HG03095 (cell line): ENCODE measurements at regions not wholly inside any gene's neighbourhood (a gene's known extent, or its start where the extent isn't known, plus 50 kb on each side); places are given as distances from the start of the nearest gene placed in this dataset.

Experiments used
- ATAC-seq: cut with Tn5 transposase; IDR thresholded peaks from one replicate; pipeline ENCODE4 v1.9.1; 2021; ENCODE audit warnings: moderate library complexity; ENCODE audit not compliant: unreplicated experiment

GRCh38 chr4:24666316-24666715 lies 82.0 kb upstream of the DHX15 start:
- ATAC-seq = no peak

- no peak for ATAC-seq
Observed at GRCh38 chr4:24666816-24667477, 82.6 kb upstream of the DHX15 start.

DNA sequence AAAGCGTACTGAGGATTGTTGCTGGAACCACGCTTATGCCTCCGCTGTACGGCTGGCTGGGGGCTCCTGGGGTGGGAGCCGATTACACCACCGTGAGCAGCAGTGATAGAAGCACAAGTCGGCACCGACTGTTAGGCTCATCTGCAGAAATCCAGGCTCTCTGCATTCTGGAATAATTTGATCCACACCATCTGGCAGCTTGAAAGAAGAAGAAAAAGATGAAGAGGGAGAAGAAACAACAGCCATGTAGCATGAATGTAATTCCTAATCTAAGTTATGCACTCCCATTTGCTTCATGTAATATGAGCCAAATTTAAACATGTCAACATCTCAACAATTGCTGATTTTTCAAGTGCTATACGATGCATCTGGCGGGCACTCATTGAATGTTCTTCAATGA lies 84.6 kb upstream of the DHX15 start:
- no peak for ATAC-seq

DNA sequence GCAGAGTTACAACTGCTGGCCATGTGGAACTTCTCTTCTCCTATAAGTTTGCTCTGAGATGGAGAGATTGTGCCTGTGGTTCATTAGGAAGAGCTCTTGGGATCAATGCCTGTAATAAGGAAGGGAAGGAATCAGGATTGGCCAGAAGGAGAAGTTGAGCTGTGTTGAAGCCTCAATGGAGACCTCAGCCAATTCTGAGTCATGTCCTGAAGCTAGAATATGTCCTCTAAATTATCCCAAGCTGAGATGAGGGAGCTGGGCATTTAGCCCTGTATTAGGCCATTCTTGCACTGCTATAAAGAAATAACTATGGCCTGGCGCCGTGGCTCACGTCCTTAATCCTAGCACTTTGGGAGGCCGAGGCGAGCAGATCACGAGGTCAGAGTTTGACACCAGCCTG lies 85.4 kb upstream of the DHX15 start:
- ATAC-seq = no peak

GRCh38 chr4:24671849-24672248 lies 87.5 kb upstream of the DHX15 start:
- no peak for ATAC-seq

DNA sequence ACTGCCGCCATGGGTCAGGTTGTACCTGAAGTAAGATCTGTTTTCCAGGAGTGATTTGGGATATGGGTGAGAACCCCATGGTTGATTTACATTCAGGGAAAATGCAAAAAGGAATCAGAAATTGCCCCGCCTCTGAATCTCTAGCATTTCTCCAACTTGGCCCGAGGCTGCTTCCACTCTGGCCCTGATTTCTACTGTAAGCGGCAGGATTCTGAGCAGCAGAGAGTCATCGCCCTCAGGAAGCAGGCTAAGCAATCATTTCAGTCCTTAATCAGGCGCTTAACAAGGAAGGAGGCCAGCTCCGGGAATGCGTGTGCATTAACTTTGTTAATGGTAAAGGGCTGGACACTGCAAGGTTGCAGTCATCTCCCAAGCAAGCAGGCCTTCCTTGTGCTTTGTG lies 88.5 kb upstream of the DHX15 start:
- no peak for ATAC-seq

GRCh38 chr4:24674279-24674678 lies 89.9 kb upstream of the DHX15 start:
- no peak for ATAC-seq

DNA sequence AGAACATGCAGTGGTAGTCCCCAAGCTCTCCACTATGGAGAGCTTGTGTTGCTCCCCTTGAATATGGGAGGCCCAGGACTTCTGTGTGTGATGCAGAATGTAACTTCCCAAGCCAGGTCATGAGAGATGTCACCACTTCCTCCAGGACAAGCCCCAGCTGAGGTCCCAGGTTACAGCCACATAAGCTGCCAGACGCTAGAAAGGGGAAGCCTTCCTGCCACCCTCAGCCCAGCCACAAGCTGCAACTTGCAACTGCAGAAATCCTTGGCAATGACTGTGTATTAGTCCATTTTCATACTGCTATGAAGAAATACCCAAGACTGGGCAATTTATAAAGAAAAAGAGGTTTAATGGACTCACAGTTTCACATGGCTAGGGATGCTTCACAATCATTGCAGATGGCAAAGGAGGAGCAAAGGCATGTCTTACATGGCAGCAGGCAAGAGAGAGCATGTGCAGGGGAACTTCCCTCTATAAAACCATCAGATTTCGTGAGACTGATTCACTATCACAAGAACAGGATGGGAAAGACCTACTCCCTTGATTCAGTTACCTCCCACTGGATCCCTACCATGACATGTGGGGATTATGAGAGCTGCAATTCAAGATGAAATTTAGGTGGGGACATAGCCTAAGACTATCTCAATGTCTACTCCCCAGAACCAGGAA lies 91.5 kb upstream of the DHX15 start:
- ATAC-seq = no peak

DNA sequence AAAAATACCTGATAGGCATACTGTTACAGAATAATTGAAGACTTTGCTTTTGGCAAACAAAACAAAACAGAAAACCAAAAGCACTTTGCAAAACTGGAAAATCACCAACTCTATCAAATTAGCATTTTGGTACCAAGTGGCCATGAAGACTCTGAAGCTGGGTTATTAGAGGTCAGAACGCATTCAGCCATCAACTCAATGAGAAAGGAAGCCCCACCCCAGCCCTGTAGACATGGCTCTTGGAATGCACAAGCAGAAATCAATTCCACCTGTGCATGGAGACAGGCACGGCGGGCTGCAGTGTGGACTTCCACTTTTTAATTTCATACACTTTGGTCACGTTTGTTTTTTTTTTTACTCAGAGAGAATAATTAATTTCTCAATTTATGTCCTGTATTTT lies 93.6 kb upstream of the DHX15 start:
- ATAC-seq = no peak

GRCh38 chr4:24680746-24681448 lies 96.5 kb upstream of the DHX15 start:
- ATAC-seq = no peak

- ATAC-seq = no peak
Observed at GRCh38 chr4:24683116-24683515, 98.8 kb upstream of the DHX15 start.

DNA sequence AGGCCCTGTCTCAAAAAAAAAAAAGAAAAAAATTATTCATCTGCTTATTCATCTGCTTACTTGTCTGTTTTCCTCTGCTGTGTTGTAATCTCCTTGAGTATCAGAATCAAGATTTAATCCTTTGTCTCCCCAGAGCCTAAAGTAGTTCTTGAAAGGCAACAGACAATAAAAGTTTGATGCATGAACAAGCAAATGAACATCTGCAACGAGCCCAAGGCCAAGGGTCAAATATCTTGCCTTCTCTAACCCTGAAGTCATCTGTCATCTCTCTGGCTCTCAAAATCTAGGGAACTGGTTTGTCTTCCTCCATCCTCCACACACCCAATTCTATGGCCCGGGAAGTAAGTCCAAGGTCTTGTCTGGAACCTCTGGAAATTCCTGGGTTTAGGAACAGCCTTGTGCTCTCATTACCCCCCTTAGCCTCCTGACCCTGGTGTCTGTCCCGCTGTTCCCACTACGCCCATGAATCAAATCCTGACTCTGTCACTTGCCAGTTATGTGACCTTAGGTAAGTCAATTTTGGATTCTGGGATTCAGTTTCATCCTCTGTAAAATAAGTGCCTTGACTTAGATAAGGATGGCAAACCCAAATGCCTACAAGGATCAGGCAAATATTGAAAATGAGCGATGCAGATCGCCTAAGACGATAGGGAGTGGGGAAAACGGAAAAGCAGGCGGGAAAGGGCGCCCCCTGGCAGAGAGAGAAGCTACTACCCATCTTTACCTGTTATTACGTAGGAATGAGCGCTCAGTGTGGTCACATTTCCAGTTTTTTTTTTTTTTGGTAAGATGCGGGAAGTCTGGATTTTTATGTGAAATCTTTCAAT lies 102.7 kb upstream of the DHX15 start:
- ATAC-seq = no peak

GRCh38 chr4:24688453-24688852 lies 104.1 kb upstream of the DHX15 start:
- no peak for ATAC-seq

GRCh38 chr4:24689212-24689611 lies 104.9 kb upstream of the DHX15 start:
- ATAC-seq = no peak

- ATAC-seq = no peak
Observed at GRCh38 chr4:24690436-24690835, 104.9 kb upstream of the SOD3 start.

DNA sequence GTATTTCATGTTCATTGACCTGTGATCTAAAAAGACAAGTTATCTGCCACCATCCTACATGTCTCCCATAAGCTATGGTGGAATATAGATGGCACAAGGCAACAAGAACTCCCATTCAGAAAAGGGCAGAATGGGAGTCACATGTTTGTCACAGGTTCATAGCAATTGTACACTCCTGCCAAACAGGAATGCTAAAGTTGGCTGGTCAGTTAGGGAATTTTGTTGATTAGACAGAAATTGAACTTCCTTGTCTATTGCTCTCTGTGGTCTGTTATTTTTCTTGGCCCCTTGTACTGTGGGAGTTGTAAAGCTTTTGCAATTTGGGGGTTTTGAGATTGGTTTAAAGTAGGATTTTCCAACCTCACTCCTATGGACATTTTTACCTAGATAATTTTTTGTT lies 101.7 kb upstream of the SOD3 start:
- no peak for ATAC-seq

DNA sequence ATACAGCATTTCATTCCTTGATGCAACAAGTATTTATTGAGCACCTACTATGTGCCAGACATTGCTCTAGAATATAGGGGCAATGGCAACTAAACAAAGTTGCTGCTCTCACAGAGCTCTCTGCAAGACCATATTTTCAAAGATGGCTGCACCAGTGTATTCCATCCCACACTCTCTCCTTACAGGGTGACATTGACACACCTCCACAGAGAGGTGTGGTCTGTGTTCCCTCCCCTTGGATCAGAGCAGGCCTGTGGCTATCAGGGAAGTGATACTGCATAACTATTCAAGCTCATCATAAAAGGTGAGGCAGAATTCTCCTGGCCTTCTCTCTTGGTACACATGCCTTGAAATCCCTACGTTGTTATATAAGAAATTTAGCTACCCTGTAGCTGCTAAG lies 95.3 kb upstream of the SOD3 start:
- ATAC-seq = no peak

GRCh38 chr4:24701683-24702082 lies 93.7 kb upstream of the SOD3 start:
- ATAC-seq = no peak

- ATAC-seq = no peak
Observed at GRCh38 chr4:24702281-24702680, 93.1 kb upstream of the SOD3 start.

DNA sequence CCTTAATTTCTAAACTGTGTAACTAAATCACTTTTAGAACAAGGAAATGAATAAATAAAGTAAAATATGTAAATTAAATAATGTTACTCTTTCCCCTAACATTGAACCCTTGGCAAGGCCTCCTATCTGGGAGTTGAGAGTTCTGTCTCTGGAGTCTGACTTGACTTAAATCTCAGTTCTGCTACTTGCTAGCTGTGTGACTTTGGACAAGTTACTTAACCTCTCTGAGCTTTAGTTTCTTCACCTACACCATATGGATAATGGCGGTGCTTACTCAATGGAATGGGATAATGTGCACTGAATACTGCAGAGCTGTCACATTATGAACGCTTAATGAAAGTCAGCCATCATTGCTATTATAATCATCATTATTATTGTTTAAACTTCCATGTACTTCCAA lies 92.1 kb upstream of the SOD3 start:
- no peak for ATAC-seq

DNA sequence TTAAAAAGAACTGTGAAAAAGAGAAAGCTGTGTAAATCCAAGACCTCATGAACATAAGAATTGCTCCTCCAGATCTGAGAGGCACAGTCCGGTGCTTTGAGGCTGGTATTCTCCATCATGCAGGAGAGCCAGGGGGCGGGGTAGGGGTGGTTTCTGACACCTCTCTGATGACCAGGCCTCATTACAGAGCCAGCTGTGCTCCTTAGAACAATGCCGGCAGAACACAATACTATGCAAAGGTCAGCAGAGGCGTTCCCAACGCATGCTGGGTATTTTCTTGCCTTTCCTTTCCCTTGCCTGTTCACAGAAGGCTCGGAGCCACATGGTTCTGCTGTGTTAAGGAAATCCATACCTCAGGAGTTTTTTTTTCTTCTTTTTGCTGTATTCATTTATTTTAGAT lies 91.2 kb upstream of the SOD3 start:
- no peak for ATAC-seq
